RWPE1 (cell line): ENCODE measurements at regions not wholly inside any gene's neighbourhood (a gene's known extent, or its start where the extent isn't known, plus 50 kb on each side); places are given as distances from the start of the nearest gene placed in this dataset.
A peak's percentile ranks its signal among the peaks of the same experiment; 100 is the strongest.

Experiments
- CTCF ChIA-PET: fragments of 350-600 bp; sonication (Branson Sonifier 250); formaldehyde crosslinking; extraction: SDS; loops from one replicate; lab custom pipeline; 2021; lab: Yijun Ruan, JAX
- POLR2A ChIA-PET: fragments of 400-600 bp; formaldehyde crosslinking; extraction: SDS; loops from one replicate; lab custom pipeline; 2020; ENCODE audit warnings: antibody characterized with exemption; ENCODE audit not compliant: low non-redundant PET; lab: Yijun Ruan, JAX
- DNase-seq: peaks from one replicate; pipeline ENCODE4 v3.0.0; 2012; ENCODE audit warnings: low spot score
- H3K27ac ChIP-seq: fragments of 450-650 bp; 2 replicates; pipeline ENCODE4 v1.5.1; 2017
- TF ChIP-seq, protein P1 (sequence below): fragments of 450-650 bp; conservative IDR thresholded peaks from 2 replicates; pipeline ENCODE4 v1.5.1; 2017; ENCODE audit warnings: low read depth, mild to moderate bottlenecking

DNA sequence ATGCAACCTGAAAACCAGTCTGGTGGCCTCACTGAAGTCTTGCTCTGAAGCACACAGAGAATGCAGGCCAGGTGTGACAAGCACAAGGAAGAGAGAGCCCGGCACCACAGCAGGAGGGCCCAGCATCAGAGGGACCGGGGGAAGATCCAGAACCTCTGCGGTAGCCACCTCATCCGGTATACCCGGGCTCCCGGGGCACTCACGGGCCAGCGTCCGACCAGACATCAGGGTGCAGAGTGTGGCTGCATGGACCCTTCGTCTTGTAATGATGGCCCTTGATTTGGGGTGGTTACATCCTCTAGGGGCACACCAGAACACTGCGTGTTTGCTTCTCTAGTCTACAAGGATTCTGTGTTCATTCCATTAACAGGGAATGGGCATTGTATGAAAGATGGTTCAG is 406.0 kb downstream of the GADD45G start:
- CTCF ChIA-PET = interaction anchor here (0.6 kb wide), 1 partner anchor 98 kb away, joined by 3 read pairs; no protein-coding TSS in a partner anchor
- H3K27ac ChIP-seq = no peak overlapping the region
- POLR2A ChIA-PET = no interaction called here
- DNase-seq = no peak
- TF ChIP-seq, protein P1, sequence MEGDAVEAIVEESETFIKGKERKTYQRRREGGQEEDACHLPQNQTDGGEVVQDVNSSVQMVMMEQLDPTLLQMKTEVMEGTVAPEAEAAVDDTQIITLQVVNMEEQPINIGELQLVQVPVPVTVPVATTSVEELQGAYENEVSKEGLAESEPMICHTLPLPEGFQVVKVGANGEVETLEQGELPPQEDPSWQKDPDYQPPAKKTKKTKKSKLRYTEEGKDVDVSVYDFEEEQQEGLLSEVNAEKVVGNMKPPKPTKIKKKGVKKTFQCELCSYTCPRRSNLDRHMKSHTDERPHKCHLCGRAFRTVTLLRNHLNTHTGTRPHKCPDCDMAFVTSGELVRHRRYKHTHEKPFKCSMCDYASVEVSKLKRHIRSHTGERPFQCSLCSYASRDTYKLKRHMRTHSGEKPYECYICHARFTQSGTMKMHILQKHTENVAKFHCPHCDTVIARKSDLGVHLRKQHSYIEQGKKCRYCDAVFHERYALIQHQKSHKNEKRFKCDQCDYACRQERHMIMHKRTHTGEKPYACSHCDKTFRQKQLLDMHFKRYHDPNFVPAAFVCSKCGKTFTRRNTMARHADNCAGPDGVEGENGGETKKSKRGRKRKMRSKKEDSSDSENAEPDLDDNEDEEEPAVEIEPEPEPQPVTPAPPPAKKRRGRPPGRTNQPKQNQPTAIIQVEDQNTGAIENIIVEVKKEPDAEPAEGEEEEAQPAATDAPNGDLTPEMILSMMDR = no peak

DNA sequence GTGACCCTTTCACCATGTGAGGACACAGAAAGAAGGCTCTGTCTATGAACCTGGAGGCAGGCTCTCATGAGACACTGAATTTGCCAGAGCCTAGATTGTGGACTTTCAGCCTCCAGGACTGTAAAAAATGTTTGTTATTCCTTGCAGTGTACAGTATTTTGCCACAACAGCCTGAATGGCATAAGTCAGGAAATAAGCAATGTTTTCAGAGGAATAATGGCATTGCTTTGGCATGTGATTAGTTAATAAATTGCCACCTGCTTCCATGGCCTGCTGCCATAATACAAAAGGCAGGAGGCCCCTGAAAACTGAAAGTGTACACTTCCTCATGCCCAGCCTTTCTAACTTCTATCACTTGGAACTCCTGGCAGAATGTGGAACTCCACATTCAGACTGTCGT is 408.1 kb downstream of the GADD45G start:
- POLR2A ChIA-PET = no interaction called here
- TF ChIP-seq, protein P1 = no peak
- DNase-seq = no peak
- CTCF ChIA-PET = interaction anchor here (0.5 kb wide), 1 partner anchor 299 kb away, joined by 3 read pairs; no protein-coding TSS in a partner anchor
- H3K27ac ChIP-seq = no peak overlapping the region

DNA sequence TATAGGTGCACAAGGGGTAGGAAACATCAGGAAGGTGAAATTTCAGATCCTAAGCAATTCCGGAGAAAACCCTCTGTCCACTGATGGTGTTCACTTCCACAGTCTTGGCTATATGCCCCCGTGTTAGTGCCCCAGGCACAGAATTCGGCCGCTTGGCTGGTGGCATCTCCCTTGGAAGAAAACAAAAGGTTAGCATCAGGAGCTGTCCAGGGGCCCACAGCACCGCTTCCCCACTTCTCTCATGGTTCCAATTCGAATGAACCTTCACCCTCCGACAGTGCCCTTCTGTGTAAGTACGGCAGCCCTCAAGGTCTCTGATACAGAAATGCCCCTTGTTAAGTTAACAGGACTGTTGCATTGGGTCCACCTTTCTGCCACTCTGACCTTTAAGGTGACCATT is 409.0 kb downstream of the GADD45G start:
- no peak overlapping the region for H3K27ac ChIP-seq
- TF ChIP-seq, protein P1 = no peak
- POLR2A ChIA-PET = no interaction called here
- CTCF ChIA-PET = no interaction called here
- DNase-seq = no peak

DNA sequence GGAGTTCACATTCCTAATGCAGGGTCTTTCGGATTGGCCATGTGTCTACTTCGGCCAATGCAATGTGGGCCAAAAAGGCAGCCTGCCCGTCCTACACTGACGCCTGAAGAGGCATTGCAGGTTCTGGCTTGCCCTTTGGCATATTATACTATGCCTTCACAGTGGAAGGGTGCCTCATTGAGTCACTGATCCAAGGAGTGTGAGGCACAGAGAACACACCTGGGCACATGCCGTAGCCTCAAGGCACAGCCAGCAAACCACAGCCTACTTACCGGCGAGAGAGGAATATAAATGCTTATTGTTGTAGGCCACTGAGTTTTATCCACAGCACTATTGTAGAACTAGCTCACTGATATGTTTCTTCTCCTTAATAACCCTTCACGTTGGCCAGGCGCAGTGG is 409.6 kb downstream of the GADD45G start:
- peak; percentile 92 for DNase-seq
- TF ChIP-seq, protein P1 = no peak
- no peak overlapping the region; the same call in 1 of the 2 replicates for H3K27ac ChIP-seq
- ChIA-PET CTCF (no interaction called here), POLR2A (no interaction called here)

DNA sequence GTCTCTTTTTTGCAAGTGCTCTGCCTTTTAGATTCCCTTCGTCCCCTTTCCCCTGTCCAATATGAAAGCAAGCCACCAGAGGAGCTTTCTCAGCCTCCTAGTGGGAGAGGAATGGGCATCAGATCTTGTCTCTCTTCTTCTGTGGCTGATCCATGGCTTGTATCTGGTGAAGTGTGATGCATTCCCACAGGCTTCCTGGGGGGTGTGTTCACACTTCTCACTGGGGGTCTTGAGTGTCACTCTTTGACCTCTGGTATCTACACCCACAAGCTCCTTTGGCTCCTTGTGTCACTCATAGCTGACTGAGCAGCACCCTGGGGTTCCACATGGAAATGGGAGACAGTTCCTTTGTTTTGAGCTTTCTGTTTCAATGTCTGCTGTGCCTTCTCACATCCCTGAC is 411.5 kb downstream of the GADD45G start:
- ChIA-PET POLR2A (no interaction called here), CTCF (interaction anchor here (0.6 kb wide), 2 partner anchors 18 to 140 kb away, joined by 3 to 4 read pairs; no protein-coding TSS in a partner anchor)
- TF ChIP-seq, protein P1 = no peak
- H3K27ac ChIP-seq = no peak overlapping the region
- DNase-seq = no peak

DNA sequence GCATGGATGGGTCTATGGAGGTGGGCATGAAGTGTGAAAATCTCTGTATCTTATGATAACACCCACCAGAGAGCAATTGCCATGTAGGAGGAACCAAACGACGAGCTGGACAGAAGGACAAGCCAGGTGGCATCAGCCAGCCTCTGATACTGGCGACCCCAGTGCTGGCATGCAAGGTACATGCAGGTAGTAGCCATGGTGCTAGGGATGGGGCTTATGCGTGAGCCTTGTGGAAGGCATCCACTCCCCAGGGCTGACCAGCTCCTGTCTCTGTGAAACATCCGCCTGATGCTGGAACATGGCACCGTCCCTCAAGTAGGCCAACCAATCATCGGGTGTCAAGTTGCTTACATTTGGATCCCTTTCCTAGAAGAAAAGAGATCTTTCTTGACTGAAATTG is 412.9 kb downstream of the GADD45G start:
- no peak for DNase-seq
- TF ChIP-seq, protein P1 = no peak
- CTCF ChIA-PET = interaction anchor here (0.6 to 0.8 kb wide), 3 partner anchors 27 to 248 kb away, joined by 3 read pairs; no protein-coding TSS in a partner anchor
- H3K27ac ChIP-seq = no peak overlapping the region
- POLR2A ChIA-PET = no interaction called here
